Neuronal stem cell (in vitro differentiated cells): ENCODE measurements at regions not wholly inside any gene's neighbourhood (a gene's known extent, or its start where the extent isn't known, plus 50 kb on each side); places are given as distances from the start of the nearest gene placed in this dataset.

ENCODE experiments used
- DNase-seq: peaks from one replicate; pipeline ENCODE4 v3.0.0-alpha.2; 2013; ENCODE audit warnings: low spot score
- H2AFZ ChIP-seq: one replicate; pipeline ENCODE4 v1.6.1; 2013; ENCODE audit warnings: mild to moderate bottlenecking, low read length, inconsistent platforms
- H2AK5ac ChIP-seq: 2 replicates; pipeline ENCODE4 v1.6.1; 2013; ENCODE audit warnings: low read depth, mild to moderate bottlenecking, inconsistent platforms, low read length, moderate library complexity, mixed read lengths
- H2BK120ac ChIP-seq: 2 replicates; pipeline ENCODE4 v1.6.1; 2013; ENCODE audit warnings: low read depth, mild to moderate bottlenecking, inconsistent platforms, low read length, moderate library complexity, mixed read lengths
- H2BK12ac ChIP-seq: one replicate; pipeline ENCODE4 v1.6.1; 2013; ENCODE audit warnings: low read length, inconsistent platforms
- H2BK15ac ChIP-seq: 2 replicates; pipeline ENCODE4 v1.6.1; 2013; ENCODE audit warnings: mild to moderate bottlenecking, low read length, inconsistent platforms, mixed read lengths
- H2BK5ac ChIP-seq: one replicate; pipeline ENCODE4 v1.6.1; 2013; ENCODE audit warnings: inconsistent platforms, mild to moderate bottlenecking, low read length, moderate library complexity
- H3K14ac ChIP-seq: one replicate; pipeline ENCODE4 v1.6.1; 2013; ENCODE audit warnings: low read length, inconsistent platforms
- H3K18ac ChIP-seq: 2 replicates; pipeline ENCODE4 v1.6.1; 2013; ENCODE audit warnings: low read length, inconsistent platforms
- H3K23ac ChIP-seq: 2 replicates; pipeline ENCODE4 v1.6.1; 2013; ENCODE audit warnings: low read depth, mild to moderate bottlenecking, mixed read lengths, low read length, inconsistent platforms; ENCODE audit not compliant: poor library complexity
- H3K27ac ChIP-seq: replicated peaks from 3 replicates; pipeline ENCODE4 v1.5.1; 2013; ENCODE audit warnings: low read length, inconsistent platforms
- H3K27me3 ChIP-seq, 3 experiments: 2 replicates each; pipeline ENCODE4 v1.6.1; 2013; ENCODE audit warnings: low read length in 3 of 3, mild to moderate bottlenecking in 2 of 3, inconsistent platforms in 1 of 3, low read depth in 1 of 3, mixed read lengths in 1 of 3, moderate library complexity in 1 of 3; ENCODE audit not compliant: control insufficient read depth in 3 of 3, insufficient read depth in 3 of 3
- H3K36me3 ChIP-seq, 2 donors: replicated peaks in 1 of 2; 2 replicates each; pipeline ENCODE4 v1.6.1; 2013; ENCODE audit warnings: low read length in 2 of 2; ENCODE audit not compliant: control insufficient read depth in 2 of 2, insufficient read depth in 2 of 2
- H3K4ac ChIP-seq: 2 replicates; pipeline ENCODE4 v1.6.1; 2013; ENCODE audit warnings: inconsistent platforms, mild to moderate bottlenecking, low read length, moderate library complexity
- H3K4me1 ChIP-seq, 2 donors: 1 replicate in 1 of 2; 2 replicates in 1 of 2; pipeline ENCODE4 v1.6.1; 2013; ENCODE audit warnings: low read length in 2 of 2, low read depth in 1 of 2; ENCODE audit not compliant: control insufficient read depth in 2 of 2, insufficient read depth in 1 of 2
- H3K4me2 ChIP-seq: one replicate; pipeline ENCODE4 v1.6.1; 2013; ENCODE audit warnings: mild to moderate bottlenecking, low read length, inconsistent platforms; ENCODE audit not compliant: insufficient read depth, poor library complexity, severe bottlenecking
- H3K4me3 ChIP-seq, 2 donors: 2 replicates each; pipeline ENCODE4 v1.5.1; 2013; ENCODE audit warnings: low read length in 2 of 2, mild to moderate bottlenecking in 2 of 2, inconsistent platforms in 1 of 2, moderate library complexity in 1 of 2
- H3K79me1 ChIP-seq: one replicate; pipeline ENCODE4 v1.6.1; 2013; ENCODE audit warnings: low read depth, mild to moderate bottlenecking, inconsistent platforms, low read length, moderate library complexity
- H3K9ac ChIP-seq: one replicate; pipeline ENCODE4 v1.6.1; 2013; ENCODE audit warnings: mild to moderate bottlenecking, low read depth, low read length, inconsistent platforms; ENCODE audit not compliant: poor library complexity
- H3K9me3 ChIP-seq, 2 donors: replicated peaks in 1 of 2; 2 replicates each; pipeline versions ENCODE3 to v1.6.1; 2013; ENCODE audit warnings: low read length in 2 of 2, mild to moderate bottlenecking in 2 of 2, inconsistent platforms in 1 of 2, low read depth in 1 of 2, mixed read lengths in 1 of 2, moderate library complexity in 1 of 2; ENCODE audit not compliant: control insufficient read depth in 2 of 2, insufficient read depth in 1 of 2
- H4K8ac ChIP-seq: one replicate; pipeline ENCODE4 v1.6.1; 2013; ENCODE audit warnings: low read depth, mild to moderate bottlenecking, inconsistent platforms, low read length, moderate library complexity
- H4K91ac ChIP-seq: one replicate; pipeline ENCODE4 v1.6.1; 2013; ENCODE audit warnings: low read length, low read depth, mild to moderate bottlenecking, inconsistent platforms; ENCODE audit not compliant: poor library complexity
- WGBS, 2 donors: extraction: QIAGEN DNeasy Blood & Tissue Kit; methylation state at CpG; one replicate each; pipeline ENCODE4 v1.1.7; 2013; ENCODE audit warnings: missing lambda C conversion rate in 2 of 2, mixed read lengths in 1 of 2; ENCODE audit not compliant: insufficient read length in 2 of 2, insufficient replicate concordance in 1 of 2; ENCODE audit errors: extremely low coverage in 2 of 2; 5-methylcytosine and 5-hydroxymethylcytosine counted together

GRCh38 chr5:28451483-28451882, 1413.1 kb upstream of the CDH9 start:
- Histone ChIP-seq H3K36me3 (no peaks in the 10 kb centered on the region), H4K8ac (no peak overlapping the region), H2AK5ac (no peak overlapping the region), H3K4me2 (no peak overlapping the region), H2BK5ac (no peak overlapping the region), H2BK15ac (no peak overlapping the region), H3K23ac (no peak overlapping the region), H3K79me1 (peaks cover 1% of the 10 kb centered on the region), H3K9ac (no peak overlapping the region), H2BK12ac (no peak overlapping the region), H3K18ac (no peak overlapping the region), H2AFZ (peak overlapping the region; percentile 39), H3K14ac (no peak overlapping the region), H3K27ac (no peak overlapping the region), H3K9me3 (peaks cover 0 to 3% of the 10 kb centered on the region in 2 donors), H3K4me3 (no peak overlapping the region), H4K91ac (no peak overlapping the region), H3K4me1 (no peaks in the 10 kb centered on the region), H3K27me3 (no peaks in the 10 kb centered on the region), H3K4ac (no peak overlapping the region), H2BK120ac (no peak overlapping the region)
- DNase-seq = no peak

GRCh38 chr5:28450997-28451396, 1412.6 kb upstream of the CDH9 start:
- Histone ChIP-seq H3K4ac (no peak overlapping the region), H2AK5ac (no peak overlapping the region), H2AFZ (peak overlapping the region; percentile 39), H3K27ac (no peak overlapping the region), H4K8ac (no peak overlapping the region), H3K4me3 (no peak overlapping the region), H2BK15ac (no peak overlapping the region), H2BK12ac (no peak overlapping the region), H3K4me2 (no peak overlapping the region), H3K14ac (no peak overlapping the region), H2BK120ac (no peak overlapping the region), H3K9ac (no peak overlapping the region), H4K91ac (no peak overlapping the region), H3K79me1 (peaks cover 1% of the 10 kb centered on the region), H3K4me1 (no peaks in the 10 kb centered on the region), H3K27me3 (no peaks in the 10 kb centered on the region), H3K23ac (no peak overlapping the region), H2BK5ac (no peak overlapping the region), H3K9me3 (peaks cover 0 to 8% of the 10 kb centered on the region in 2 donors), H3K18ac (no peak overlapping the region), H3K36me3 (no peaks in the 10 kb centered on the region)
- no CpG with 5 or more reads among the region's 3 CpGs for WGBS, 2 donors
- DNase-seq = no peak

DNA sequence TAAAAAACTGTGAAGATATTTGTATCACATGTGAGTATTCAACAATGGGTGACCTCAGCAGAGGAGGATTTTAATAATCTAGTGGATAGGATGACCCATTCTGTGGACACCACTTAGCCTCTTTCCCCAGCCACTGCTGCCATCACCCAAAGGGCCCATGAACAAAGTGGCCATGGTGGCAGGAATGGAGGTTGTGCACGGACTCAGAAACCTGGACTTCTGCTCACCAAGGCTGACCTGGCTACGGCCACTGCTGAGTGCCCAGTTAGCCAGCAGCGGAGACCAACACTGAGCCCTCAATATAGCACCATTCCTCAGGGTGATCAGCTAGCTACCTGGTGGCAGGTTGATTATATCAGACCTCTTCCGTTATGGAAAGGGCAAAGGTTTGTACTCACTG, 1410.4 kb upstream of the CDH9 start:
- Histone ChIP-seq H2BK5ac (no peak overlapping the region), H3K4me3 (no peak overlapping the region), H4K8ac (no peak overlapping the region), H3K79me1 (peaks cover 1% of the 10 kb centered on the region), H3K9ac (no peak overlapping the region), H3K27me3 (no peaks in the 10 kb centered on the region), H3K18ac (no peak overlapping the region), H3K23ac (no peak overlapping the region), H3K9me3 (peaks cover 0 to 20% of the 10 kb centered on the region in 2 donors), H4K91ac (no peak overlapping the region), H3K14ac (no peak overlapping the region), H2BK15ac (no peak overlapping the region), H3K4me1 (no peaks in the 10 kb centered on the region), H3K4ac (no peak overlapping the region), H2AK5ac (no peak overlapping the region), H3K36me3 (no peaks in the 10 kb centered on the region), H2BK12ac (no peak overlapping the region), H2AFZ (no peak overlapping the region), H3K4me2 (no peak overlapping the region), H2BK120ac (no peak overlapping the region), H3K27ac (no peak overlapping the region)
- DNase-seq = no peak
- WGBS, 2 donors = no CpG with 5 or more reads among the region's 4 CpGs

- H3K36me3 ChIP-seq = no peaks in the 10 kb centered on the region
- H3K18ac ChIP-seq = no peak overlapping the region
- H3K4ac ChIP-seq = no peak overlapping the region
- H2BK120ac ChIP-seq = no peak overlapping the region
- H2AK5ac ChIP-seq = no peak overlapping the region
- no peak overlapping the region for H2BK12ac ChIP-seq
- H2BK15ac ChIP-seq = no peak overlapping the region
- no peaks in the 10 kb centered on the region for H3K27me3 ChIP-seq
- H3K23ac ChIP-seq = no peak overlapping the region
- no peak overlapping the region for H3K4me3 ChIP-seq
- no peak overlapping the region for H3K14ac ChIP-seq
- H3K79me1 ChIP-seq = no peaks in the 10 kb centered on the region
- no CpG with 5 or more reads among the region's 5 CpGs for WGBS, 2 donors
- no peaks in the 10 kb centered on the region for H3K4me1 ChIP-seq
- H3K27ac ChIP-seq = no peak overlapping the region
- peaks cover 8 to 17% of the 10 kb centered on the region in 2 donors for H3K9me3 ChIP-seq
- H3K9ac ChIP-seq = no peak overlapping the region
- no peak overlapping the region for H4K91ac ChIP-seq
- H4K8ac ChIP-seq = no peak overlapping the region
- no peak for DNase-seq
- no peak overlapping the region for H2BK5ac ChIP-seq
- H2AFZ ChIP-seq = no peak overlapping the region
- no peak overlapping the region for H3K4me2 ChIP-seq
Observed at GRCh38 chr5:28430565-28431178, 1392.3 kb upstream of the CDH9 start.
